LNCAP (cell line): ENCODE measurements at regions not wholly inside any gene's neighbourhood (a gene's known extent, or its start where the extent isn't known, plus 50 kb on each side); places are given as distances from the start of the nearest gene placed in this dataset.

Experiments
- CTCF ChIP-seq: fragments of 450-650 bp; IDR thresholded peaks from 2 replicates; pipeline ENCODE4 v1.5.1; 2017; ENCODE audit warnings: mild to moderate bottlenecking

GRCh38 chr7:136074843-136075242 is 97.7 kb upstream of the MTPN start:
- TF ChIP-seq CTCF: no peak

- no peak for TF ChIP-seq CTCF
Observed at GRCh38 chr7:136072447-136072846, 95.3 kb upstream of the MTPN start.

- no peak for TF ChIP-seq CTCF
Observed at GRCh38 chr7:136070736-136071505, 93.8 kb upstream of the MTPN start.

- TF ChIP-seq CTCF: no peak
Observed at GRCh38 chr7:136069840-136070529, 92.8 kb upstream of the MTPN start.

GRCh38 chr7:136067277-136067676 is 90.1 kb upstream of the MTPN start:
- TF ChIP-seq CTCF: no peak

- no peak for TF ChIP-seq CTCF
Observed at GRCh38 chr7:136066304-136067143, 89.4 kb upstream of the MTPN start.

GRCh38 chr7:136064627-136065237 is 87.6 kb upstream of the MTPN start:
- no peak for TF ChIP-seq CTCF
